ENCODE measurements at regions not wholly inside any gene's neighbourhood (a gene's known extent, or its start where the extent isn't known, plus 50 kb on each side); places are given as distances from the start of the nearest gene placed in this dataset.
"Not testable (repeated sequence)": the region's sequence is repeated elsewhere in the genome, so short reads cannot be mapped to it uniquely, and the experiment has no call there.

GRCh38 chr1:194060481-194060880 lies 874.1 kb upstream of the B3GALT2 start:
- TF ChIP-seq CTCF (IDR thresholded peaks at IDR 0.05) = no peak
- peaks cover 4% of the 10 kb centered on the region; the same call in 1 of the 2 replicates for H3K36me3 Mint-ChIP-seq (ENCODE audit: low read depth)
- DNase-seq = no peak
- peaks cover 18% of the 10 kb centered on the region for H3K4me1 Mint-ChIP-seq (ENCODE audit: low read depth)
- H3K27ac Mint-ChIP-seq = no peak overlapping the region
- no peaks in the 10 kb centered on the region for H3K9me3 Mint-ChIP-seq
- no peak overlapping the region for H3K4me3 Mint-ChIP-seq
- no peaks in the 10 kb centered on the region for H3K27me3 Mint-ChIP-seq (ENCODE audit: insufficient read depth)

GRCh38 chr1:194058268-194058667 lies 871.9 kb upstream of the B3GALT2 start:
- not testable (repeated sequence) for DNase-seq; H3K27me3 Mint-ChIP-seq (ENCODE audit: insufficient read depth); H3K9me3 Mint-ChIP-seq; H3K36me3 Mint-ChIP-seq (ENCODE audit: low read depth); H3K27ac Mint-ChIP-seq; H3K4me3 Mint-ChIP-seq
- H3K4me1 Mint-ChIP-seq (ENCODE audit: low read depth) = peaks cover 23% of the 10 kb centered on the region

GRCh38 chr1:194056169-194056568 lies 869.8 kb upstream of the B3GALT2 start:
- Mint-ChIP-seq H3K9me3 (no peaks in the 10 kb centered on the region), H3K36me3 (ENCODE audit: low read depth) (peaks cover 4% of the 10 kb centered on the region; the same call in 1 of the 2 replicates), H3K27me3 (ENCODE audit: insufficient read depth) (no peaks in the 10 kb centered on the region), H3K4me1 (ENCODE audit: low read depth) (peaks cover 14% of the 10 kb centered on the region), H3K27ac (no peak overlapping the region), H3K4me3 (no peak overlapping the region)
- DNase-seq = no peak
- no peak for TF ChIP-seq CTCF (IDR thresholded peaks at IDR 0.05)

GRCh38 chr1:194055536-194055935 lies 869.1 kb upstream of the B3GALT2 start:
- Mint-ChIP-seq H3K27me3 (ENCODE audit: insufficient read depth) (no peaks in the 10 kb centered on the region), H3K9me3 (no peaks in the 10 kb centered on the region), H3K27ac (no peak overlapping the region), H3K36me3 (ENCODE audit: low read depth) (peaks cover 4% of the 10 kb centered on the region; the same call in 1 of the 2 replicates), H3K4me1 (ENCODE audit: low read depth) (peaks cover 14% of the 10 kb centered on the region), H3K4me3 (no peak overlapping the region)
- no peak for DNase-seq
- no peak for TF ChIP-seq CTCF (IDR thresholded peaks at IDR 0.05)

- Mint-ChIP-seq H3K4me3 (no peak overlapping the region), H3K9me3 (no peaks in the 10 kb centered on the region), H3K4me1 (ENCODE audit: low read depth) (peaks cover 14% of the 10 kb centered on the region), H3K27me3 (ENCODE audit: insufficient read depth) (no peaks in the 10 kb centered on the region), H3K27ac (no peak overlapping the region), H3K36me3 (ENCODE audit: low read depth) (no peaks in the 10 kb centered on the region)
- no peak for DNase-seq
- no peak for TF ChIP-seq CTCF (IDR thresholded peaks at IDR 0.05)
Measured at GRCh38 chr1:194052514-194053338, 866.3 kb upstream of the B3GALT2 start.

- Mint-ChIP-seq H3K36me3 (ENCODE audit: low read depth) (no peaks in the 10 kb centered on the region), H3K27ac (no peak overlapping the region), H3K27me3 (ENCODE audit: insufficient read depth) (no peaks in the 10 kb centered on the region), H3K4me3 (no peak overlapping the region), H3K9me3 (no peaks in the 10 kb centered on the region), H3K4me1 (ENCODE audit: low read depth) (peaks cover 35% of the 10 kb centered on the region)
- DNase-seq = no peak
- TF ChIP-seq CTCF (IDR thresholded peaks at IDR 0.05) = no peak
Measured at GRCh38 chr1:194047921-194048320, 861.5 kb upstream of the B3GALT2 start.
